ENCODE measurements at regions not wholly inside any gene's neighbourhood (a gene's known extent, or its start where the extent isn't known, plus 50 kb on each side); places are given as distances from the start of the nearest gene placed in this dataset. TPM values are rescaled to one million over a fixed set of nuclear protein-coding genes. Genes with fewer than 3 reads are reported as not detected.

- Histone ChIP-seq H3K4me3 (no peak overlapping the region), H3K36me3 (ENCODE audit: low read depth) (no peaks in the 10 kb centered on the region), H3K4me1 (ENCODE audit: insufficient read depth) (no peaks in the 10 kb centered on the region; the same call in 1 of the 2 replicates), H3K4me2 (ENCODE audit: unreplicated experiment) (no peak overlapping the region), H3K9me2 (ENCODE audit: insufficient read depth) (no peaks in the 10 kb centered on the region), H3K27ac (no peak overlapping the region), H3K9ac (no peak overlapping the region), H3F3A (ENCODE audit: insufficient read depth) (no peaks in the 10 kb centered on the region), H3K79me2 (ENCODE audit: insufficient read depth) (no peaks in the 10 kb centered on the region), H3K27me3 (replicated peaks; ENCODE audit: insufficient read depth) (no peaks in the 10 kb centered on the region), H3K9me3 (ENCODE audit: low read depth) (no peaks in the 10 kb centered on the region), H2AFZ (no peak overlapping the region), H4K20me1 (ENCODE audit: insufficient read depth) (no peaks in the 10 kb centered on the region)
- in situ Hi-C loops (cut with MboI): no loop called here
- TF ChIP-seq EZH2 (IDR thresholded peaks at IDR 0.05; ENCODE audit: insufficient read depth, poor library complexity, severe bottlenecking) (no peak), EZH2phosphoT487 (IDR thresholded peaks at IDR 0.05; ENCODE audit: insufficient read depth, low read depth) (no peak)
- 85 to 88% methylated on average over 3 of the region's 3 CpGs for WGBS, 2 experiments (ENCODE audit: low coverage in 1 of 2, low lambda C conversion rate in 2 of 2, missing lambda C conversion rate in 2 of 2)
- DNase-seq: no peak
Observed at GRCh38 chr1:221793439-221794078, 51.7 kb upstream of the DUSP10 start.

- Histone ChIP-seq H3K27me3 (replicated peaks; ENCODE audit: insufficient read depth) (no peaks in the 10 kb centered on the region), H2AFZ (no peak overlapping the region), H3K27ac (no peak overlapping the region), H3K36me3 (ENCODE audit: low read depth) (no peaks in the 10 kb centered on the region), H3K4me2 (ENCODE audit: unreplicated experiment) (no peak overlapping the region), H3K79me2 (ENCODE audit: insufficient read depth) (no peaks in the 10 kb centered on the region), H3K9ac (no peak overlapping the region), H3K4me1 (ENCODE audit: insufficient read depth) (no peaks in the 10 kb centered on the region; the same call in 1 of the 2 replicates), H3K4me3 (no peak overlapping the region), H3K9me3 (ENCODE audit: low read depth) (no peaks in the 10 kb centered on the region), H3F3A (ENCODE audit: insufficient read depth) (no peaks in the 10 kb centered on the region), H3K9me2 (ENCODE audit: insufficient read depth) (no peaks in the 10 kb centered on the region), H4K20me1 (ENCODE audit: insufficient read depth) (no peaks in the 10 kb centered on the region)
- in situ Hi-C loops (cut with MboI): no loop called here
- TF ChIP-seq EZH2phosphoT487 (IDR thresholded peaks at IDR 0.05; ENCODE audit: insufficient read depth, low read depth): no peak
- WGBS, 2 experiments (ENCODE audit: low coverage in 1 of 2, low lambda C conversion rate in 2 of 2, missing lambda C conversion rate in 2 of 2): 52 to 63% methylated on average over 2 of the region's 2 CpGs
- DNase-seq: no peak
Observed at GRCh38 chr1:221791846-221792245, 50.0 kb upstream of the DUSP10 start.

Small RNA genes in the stretch of these regions (small RNA-seq; reads per million reads assigned to genes)
- not detected for gene RNU6-403P (ENCODE audit: low read depth, low replicate concordance)

All from GM23248 (cell line).